ENCODE measurements at regions not wholly inside any gene's neighbourhood (a gene's known extent, or its start where the extent isn't known, plus 50 kb on each side); places are given as distances from the start of the nearest gene placed in this dataset.

GRCh38 chr4:135316266-135316779 lies 1114.7 kb upstream of the PABPC4L start:
- DNase-seq (ENCODE audit: low spot score) = no peak

- no peak for DNase-seq (ENCODE audit: low spot score)
Measured at GRCh38 chr4:135290136-135290535, 1088.5 kb upstream of the PABPC4L start.

- DNase-seq (ENCODE audit: low spot score) = no peak
Measured at GRCh38 chr4:135283934-135284333, 1082.3 kb upstream of the PABPC4L start.

GRCh38 chr4:135282676-135283075 lies 1081.1 kb upstream of the PABPC4L start:
- no peak for DNase-seq (ENCODE audit: low spot score)

GRCh38 chr4:135281230-135281629 lies 1079.6 kb upstream of the PABPC4L start:
- no peak for DNase-seq (ENCODE audit: low spot score)

- no peak for DNase-seq (ENCODE audit: low spot score)
Measured at GRCh38 chr4:135277980-135278315, 1076.4 kb upstream of the PABPC4L start.

GRCh38 chr4:135277068-135277979 lies 1075.7 kb upstream of the PABPC4L start:
- no peak for DNase-seq (ENCODE audit: low spot score)

- DNase-seq (ENCODE audit: low spot score) = no peak
Measured at GRCh38 chr4:135274416-135274815, 1072.8 kb upstream of the PABPC4L start.

GRCh38 chr4:135269125-135269890 lies 1067.7 kb upstream of the PABPC4L start:
- no peak for DNase-seq (ENCODE audit: low spot score)

- DNase-seq (ENCODE audit: low spot score) = no peak
Measured at GRCh38 chr4:135268369-135268768, 1066.8 kb upstream of the PABPC4L start.

GRCh38 chr4:135267148-135267865 lies 1065.7 kb upstream of the PABPC4L start:
- no peak for DNase-seq (ENCODE audit: low spot score)

- DNase-seq (ENCODE audit: low spot score) = no peak
Measured at GRCh38 chr4:135256111-135256510, 1054.5 kb upstream of the PABPC4L start.

GRCh38 chr4:135250040-135250439 lies 1048.5 kb upstream of the PABPC4L start:
- no peak for DNase-seq (ENCODE audit: low spot score)

- DNase-seq (ENCODE audit: low spot score) = no peak
Measured at GRCh38 chr4:135249024-135249423, 1047.4 kb upstream of the PABPC4L start.

- no peak for DNase-seq (ENCODE audit: low spot score)
Measured at GRCh38 chr4:135244696-135245095, 1043.1 kb upstream of the PABPC4L start.

GRCh38 chr4:135244056-135244455 lies 1042.5 kb upstream of the PABPC4L start:
- DNase-seq (ENCODE audit: low spot score) = no peak

- no peak for DNase-seq (ENCODE audit: low spot score)
Measured at GRCh38 chr4:135240796-135241195, 1039.2 kb upstream of the PABPC4L start.

- no peak for DNase-seq (ENCODE audit: low spot score)
Measured at GRCh38 chr4:135239964-135240363, 1038.4 kb upstream of the PABPC4L start.

GRCh38 chr4:135238940-135239339 lies 1037.4 kb upstream of the PABPC4L start:
- no peak for DNase-seq (ENCODE audit: low spot score)

GRCh38 chr4:135236048-135236447 lies 1034.5 kb upstream of the PABPC4L start:
- no peak for DNase-seq (ENCODE audit: low spot score)

- no peak for DNase-seq (ENCODE audit: low spot score)
Measured at GRCh38 chr4:135227842-135228241, 1026.3 kb upstream of the PABPC4L start.

- DNase-seq (ENCODE audit: low spot score) = no peak
Measured at GRCh38 chr4:135225551-135225950, 1024.0 kb upstream of the PABPC4L start.
